ENCODE measurements at regions not wholly inside any gene's neighbourhood (a gene's known extent, or its start where the extent isn't known, plus 50 kb on each side); places are given as distances from the start of the nearest gene placed in this dataset.

- CTCF ChIA-PET = no interaction called here
Observed at GRCh38 chr10:78938695-78939672, 129.8 kb upstream of the ZMIZ1 start.

GRCh38 chr10:78942091-78942501 lies 126.7 kb upstream of the ZMIZ1 start:
- no peak for TF ChIP-seq CTCF (IDR thresholded peaks at IDR 0.05; ENCODE audit: control extremely low read depth, extremely low read depth, low read depth, missing control alignments)
- ChIA-PET CTCF (no interaction called here), POLR2A (no interaction called here)
- no peak for DNase-seq (ENCODE audit: extremely low spot score)

More at GRCh38 chr10:78938695-78939672, 129.8 kb upstream of the ZMIZ1 start:
- DNase-seq (ENCODE audit: extremely low spot score) = no peak
- POLR2A ChIA-PET = no interaction called here
- TF ChIP-seq CTCF (IDR thresholded peaks at IDR 0.05; ENCODE audit: control extremely low read depth, extremely low read depth, low read depth, missing control alignments) = no peak

GRCh38 chr10:78944723-78945312 lies 123.9 kb upstream of the ZMIZ1 start:
- ChIA-PET CTCF (interaction anchor here (3.4 kb wide), 1 partner anchor 9 kb away, joined by 12 read pairs; no protein-coding TSS in a partner anchor), POLR2A (no interaction called here)
- DNase-seq (ENCODE audit: extremely low spot score) = no peak
- no peak for TF ChIP-seq CTCF (IDR thresholded peaks at IDR 0.05; ENCODE audit: control extremely low read depth, extremely low read depth, low read depth, missing control alignments)

- no peak for DNase-seq (ENCODE audit: extremely low spot score)
- TF ChIP-seq CTCF (IDR thresholded peaks at IDR 0.05; ENCODE audit: control extremely low read depth, extremely low read depth, low read depth, missing control alignments) = no peak
- ChIA-PET CTCF (interaction anchor here (1.4 to 3.4 kb wide), 3 partner anchors 10 to 250 kb away, joined by 3 to 12 read pairs (median 3); no protein-coding TSS in a partner anchor), POLR2A (no interaction called here)
Observed at GRCh38 chr10:78945838-78946237, 122.9 kb upstream of the ZMIZ1 start.

GRCh38 chr10:78947226-78947625 lies 121.5 kb upstream of the ZMIZ1 start:
- no peak for TF ChIP-seq CTCF (IDR thresholded peaks at IDR 0.05; ENCODE audit: control extremely low read depth, extremely low read depth, low read depth, missing control alignments)
- no peak for DNase-seq (ENCODE audit: extremely low spot score)
- ChIA-PET CTCF (interaction anchor here (1.4 kb wide), 2 partner anchors 41 to 248 kb away, joined by 3 read pairs; no protein-coding TSS in a partner anchor), POLR2A (no interaction called here)

- DNase-seq (ENCODE audit: extremely low spot score) = no peak
- POLR2A ChIA-PET = no interaction called here
- CTCF ChIA-PET = interaction anchor here (2.3 kb wide), 1 partner anchor 12 kb away, joined by 6 read pairs; no protein-coding TSS in a partner anchor
- TF ChIP-seq CTCF (IDR thresholded peaks at IDR 0.05; ENCODE audit: control extremely low read depth, extremely low read depth, low read depth, missing control alignments) = no peak
Observed at GRCh38 chr10:78947733-78948132, 121.0 kb upstream of the ZMIZ1 start.

Measured in GM10248 (cell line).